ENCODE measurements at regions not wholly inside any gene's neighbourhood (a gene's known extent, or its start where the extent isn't known, plus 50 kb on each side); places are given as distances from the start of the nearest gene placed in this dataset.
"Not testable (repeated sequence)": the region's sequence is repeated elsewhere in the genome, so short reads cannot be mapped to it uniquely, and the experiment has no call there.

DNA sequence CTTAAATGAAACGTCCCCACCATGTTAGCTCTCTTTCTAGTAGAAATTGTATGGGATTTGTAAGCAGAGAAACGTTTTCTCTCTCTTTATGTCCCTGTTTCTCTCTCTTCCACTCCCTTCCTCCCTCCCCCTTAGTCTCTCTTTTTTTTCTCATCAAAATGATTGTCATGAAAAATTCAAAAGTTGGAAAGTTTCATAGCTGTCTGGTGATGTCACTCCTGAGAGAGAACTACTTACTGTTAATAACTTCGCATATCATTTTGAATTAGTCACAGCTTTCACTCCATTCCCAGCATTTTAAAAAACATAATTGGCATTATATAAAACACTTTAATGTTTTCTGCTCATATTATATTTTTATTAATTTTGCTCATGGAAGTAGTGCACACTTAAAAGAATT is 331.1 kb downstream of the C3orf38 start:
- peak overlapping the region; percentile 22 for H3K27ac Mint-ChIP-seq (ENCODE audit: unreplicated experiment)
- no peak for DNase-seq (ENCODE audit: low spot score)
- H3K4me1 Mint-ChIP-seq (ENCODE audit: low read depth), result peaks cover 13% of the 10 kb centered on the region
- no peaks in the 10 kb centered on the region for H3K27me3 Mint-ChIP-seq (ENCODE audit: low read depth)
- TF ChIP-seq, protein P1, sequence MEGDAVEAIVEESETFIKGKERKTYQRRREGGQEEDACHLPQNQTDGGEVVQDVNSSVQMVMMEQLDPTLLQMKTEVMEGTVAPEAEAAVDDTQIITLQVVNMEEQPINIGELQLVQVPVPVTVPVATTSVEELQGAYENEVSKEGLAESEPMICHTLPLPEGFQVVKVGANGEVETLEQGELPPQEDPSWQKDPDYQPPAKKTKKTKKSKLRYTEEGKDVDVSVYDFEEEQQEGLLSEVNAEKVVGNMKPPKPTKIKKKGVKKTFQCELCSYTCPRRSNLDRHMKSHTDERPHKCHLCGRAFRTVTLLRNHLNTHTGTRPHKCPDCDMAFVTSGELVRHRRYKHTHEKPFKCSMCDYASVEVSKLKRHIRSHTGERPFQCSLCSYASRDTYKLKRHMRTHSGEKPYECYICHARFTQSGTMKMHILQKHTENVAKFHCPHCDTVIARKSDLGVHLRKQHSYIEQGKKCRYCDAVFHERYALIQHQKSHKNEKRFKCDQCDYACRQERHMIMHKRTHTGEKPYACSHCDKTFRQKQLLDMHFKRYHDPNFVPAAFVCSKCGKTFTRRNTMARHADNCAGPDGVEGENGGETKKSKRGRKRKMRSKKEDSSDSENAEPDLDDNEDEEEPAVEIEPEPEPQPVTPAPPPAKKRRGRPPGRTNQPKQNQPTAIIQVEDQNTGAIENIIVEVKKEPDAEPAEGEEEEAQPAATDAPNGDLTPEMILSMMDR (IDR thresholded peaks at IDR 0.05), result no peak
- H3K36me3 Mint-ChIP-seq (ENCODE audit: low read depth), result no peaks in the 10 kb centered on the region
- no peak overlapping the region for H3K4me3 Mint-ChIP-seq (ENCODE audit: unreplicated experiment)
- H3K9me3 Mint-ChIP-seq (ENCODE audit: low read depth), result no peaks in the 10 kb centered on the region

DNA sequence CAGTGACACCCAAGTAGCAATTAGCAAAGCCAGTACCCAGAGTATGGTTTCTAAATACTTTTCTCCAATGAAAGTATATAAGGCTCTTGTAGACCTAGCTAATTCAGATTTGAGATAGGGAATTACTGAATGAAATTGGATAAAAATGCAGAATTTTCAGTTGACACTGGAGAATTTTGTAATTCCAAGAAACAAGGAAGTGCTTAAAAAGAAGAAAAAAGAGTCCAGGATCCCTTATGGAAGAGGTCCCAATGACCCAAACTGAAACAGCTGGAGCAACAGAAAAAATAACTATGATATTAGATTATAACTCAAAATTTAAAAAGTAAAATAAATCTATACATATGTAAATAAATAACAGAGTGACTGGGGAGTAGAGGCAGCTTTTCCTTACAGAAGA is 335.2 kb downstream of the C3orf38 start:
- H3K4me3 Mint-ChIP-seq (ENCODE audit: unreplicated experiment), result no peak overlapping the region
- DNase-seq (ENCODE audit: low spot score), result no peak
- TF ChIP-seq, protein P1 (IDR thresholded peaks at IDR 0.05), result no peak
- no peaks in the 10 kb centered on the region for H3K9me3 Mint-ChIP-seq (ENCODE audit: low read depth)
- no peak overlapping the region for H3K27ac Mint-ChIP-seq (ENCODE audit: unreplicated experiment)
- H3K27me3 Mint-ChIP-seq (ENCODE audit: low read depth), result no peaks in the 10 kb centered on the region
- peaks cover 13% of the 10 kb centered on the region for H3K4me1 Mint-ChIP-seq (ENCODE audit: low read depth)
- H3K36me3 Mint-ChIP-seq (ENCODE audit: low read depth), result no peaks in the 10 kb centered on the region

DNA sequence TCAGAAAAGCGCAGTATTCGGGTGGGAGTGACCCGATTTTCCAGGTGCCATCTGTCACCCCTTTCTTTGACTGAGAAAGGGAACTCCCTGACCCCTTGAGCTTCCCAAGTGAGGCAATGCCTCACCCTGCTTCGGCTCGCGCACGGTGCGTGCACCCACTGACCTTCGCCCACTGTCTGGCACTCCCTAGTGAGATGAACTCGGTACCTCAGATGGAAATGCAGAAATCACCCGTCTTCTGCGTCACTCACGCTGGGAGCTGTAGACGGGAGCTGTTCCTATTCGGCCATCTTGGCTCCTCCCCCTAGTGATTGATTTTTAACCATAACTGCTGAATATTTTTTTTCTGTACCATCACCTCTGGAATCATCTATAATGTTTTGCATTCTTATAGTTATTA is 359.1 kb downstream of the C3orf38 start:
- H3K9me3 Mint-ChIP-seq (ENCODE audit: low read depth); H3K27me3 Mint-ChIP-seq (ENCODE audit: low read depth); H3K4me1 Mint-ChIP-seq (ENCODE audit: low read depth); H3K36me3 Mint-ChIP-seq (ENCODE audit: low read depth); H3K4me3 Mint-ChIP-seq (ENCODE audit: unreplicated experiment); DNase-seq (ENCODE audit: low spot score); H3K27ac Mint-ChIP-seq (ENCODE audit: unreplicated experiment): not testable (repeated sequence)

DNA sequence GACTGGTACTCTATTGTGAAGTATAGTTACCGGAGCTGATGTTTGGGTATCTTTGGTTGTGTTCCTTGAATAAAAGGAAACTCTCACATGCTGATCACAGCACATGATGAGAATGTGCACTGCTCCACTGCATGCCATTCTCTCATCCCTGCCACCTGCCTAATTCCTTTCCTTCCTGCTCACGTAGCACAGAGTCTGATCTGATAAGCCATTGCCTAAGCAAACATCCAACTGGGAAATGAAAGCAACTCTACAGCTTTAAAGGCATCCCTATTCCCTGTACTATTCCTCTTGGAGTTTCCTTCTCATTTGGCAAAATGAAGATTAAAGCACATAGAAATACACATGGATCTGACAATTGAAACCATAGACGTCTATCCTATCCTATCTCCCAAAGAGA is 359.8 kb downstream of the C3orf38 start:
- Mint-ChIP-seq H3K27ac (ENCODE audit: unreplicated experiment) (no peak overlapping the region), H3K36me3 (ENCODE audit: low read depth) (no peaks in the 10 kb centered on the region), H3K4me3 (ENCODE audit: unreplicated experiment) (no peak overlapping the region), H3K4me1 (ENCODE audit: low read depth) (no peaks in the 10 kb centered on the region), H3K9me3 (ENCODE audit: low read depth) (peaks cover 6% of the 10 kb centered on the region), H3K27me3 (ENCODE audit: low read depth) (no peaks in the 10 kb centered on the region)
- no peak for DNase-seq (ENCODE audit: low spot score)
- TF ChIP-seq, protein P1 (IDR thresholded peaks at IDR 0.05), result no peak

DNA sequence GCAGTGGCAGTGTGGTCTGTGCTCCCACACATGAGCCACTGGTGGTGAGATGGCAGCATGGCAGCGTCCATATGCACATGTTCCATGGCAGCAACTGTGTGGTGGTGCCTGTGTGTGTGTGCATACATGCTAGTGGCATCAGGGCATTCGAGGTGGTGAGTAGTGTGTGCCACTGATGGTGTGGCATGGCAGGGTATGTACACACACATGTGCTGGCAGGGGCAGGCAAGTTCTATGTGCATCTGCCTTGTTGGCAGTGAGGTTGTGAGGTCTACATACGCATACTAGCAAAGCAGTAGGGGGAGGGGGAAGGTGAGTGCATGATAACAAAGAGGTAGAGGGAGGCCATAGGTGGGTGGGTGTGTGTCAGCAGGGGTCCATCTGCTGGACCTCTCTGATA is 378.7 kb downstream of the C3orf38 start:
- Mint-ChIP-seq H3K27me3 (ENCODE audit: low read depth) (peaks cover 11% of the 10 kb centered on the region), H3K4me1 (ENCODE audit: low read depth) (no peaks in the 10 kb centered on the region), H3K27ac (ENCODE audit: unreplicated experiment) (no peak overlapping the region), H3K9me3 (ENCODE audit: low read depth) (peaks cover 24% of the 10 kb centered on the region), H3K4me3 (ENCODE audit: unreplicated experiment) (no peak overlapping the region), H3K36me3 (ENCODE audit: low read depth) (no peaks in the 10 kb centered on the region)
- TF ChIP-seq, protein P1 (IDR thresholded peaks at IDR 0.05), result no peak
- DNase-seq (ENCODE audit: low spot score), result no peak

DNA sequence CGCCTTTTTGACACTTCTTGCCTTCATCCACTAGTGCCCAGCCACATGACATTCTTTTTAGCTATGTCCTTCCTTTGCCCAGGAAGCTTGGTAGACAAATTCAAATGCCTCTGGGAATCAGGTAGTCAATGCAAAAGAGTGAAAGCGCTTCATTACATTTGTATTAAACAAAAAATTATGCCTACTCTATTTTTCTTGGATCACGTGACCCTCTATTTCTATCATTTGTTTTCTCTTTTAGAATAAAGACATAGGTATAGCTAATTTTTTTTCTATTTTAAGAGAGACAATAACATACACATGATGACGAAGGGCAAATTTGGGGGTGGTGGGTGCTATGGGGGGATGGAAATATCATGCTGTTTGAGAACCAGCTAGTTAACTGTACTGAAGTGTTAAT is 384.8 kb downstream of the C3orf38 start:
- Mint-ChIP-seq H3K4me1 (ENCODE audit: low read depth) (no peaks in the 10 kb centered on the region), H3K27ac (ENCODE audit: unreplicated experiment) (no peak overlapping the region), H3K36me3 (ENCODE audit: low read depth) (no peaks in the 10 kb centered on the region), H3K4me3 (ENCODE audit: unreplicated experiment) (no peak overlapping the region), H3K27me3 (ENCODE audit: low read depth) (peaks cover 9% of the 10 kb centered on the region), H3K9me3 (ENCODE audit: low read depth) (no peaks in the 10 kb centered on the region)
- DNase-seq (ENCODE audit: low spot score), result no peak
- TF ChIP-seq, protein P1 (IDR thresholded peaks at IDR 0.05), result no peak

Measured in chondrocyte (in vitro differentiated cells).